NCI-H1930 (cell line): ENCODE measurements at regions not wholly inside any gene's neighbourhood (a gene's known extent, or its start where the extent isn't known, plus 50 kb on each side); places are given as distances from the start of the nearest gene placed in this dataset.

Source experiments
- DNase-seq, 2 experiments: peaks; one replicate each; lab custom pipeline; 2025; lab: John Stamatoyannopoulos, UW

DNA sequence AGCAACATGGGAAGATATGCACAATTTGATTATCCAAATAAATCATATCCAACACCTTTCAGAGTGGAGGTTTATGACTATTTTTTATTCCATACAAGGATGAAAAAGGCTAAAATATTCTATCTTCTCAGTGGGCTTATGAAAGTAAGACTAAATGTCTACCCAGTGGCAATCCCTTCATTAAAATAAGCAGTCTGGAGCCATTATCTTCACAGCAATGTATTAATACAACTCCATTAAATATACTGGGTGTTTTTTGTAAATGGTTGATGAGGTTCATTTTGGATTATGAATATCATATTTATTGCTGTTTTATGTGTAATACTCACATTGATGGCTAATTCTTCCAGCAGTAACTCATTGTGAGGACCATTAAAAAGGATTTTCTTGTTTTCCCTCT lies 352.7 kb upstream of the SOX11 start:
- no peak for DNase-seq

DNA sequence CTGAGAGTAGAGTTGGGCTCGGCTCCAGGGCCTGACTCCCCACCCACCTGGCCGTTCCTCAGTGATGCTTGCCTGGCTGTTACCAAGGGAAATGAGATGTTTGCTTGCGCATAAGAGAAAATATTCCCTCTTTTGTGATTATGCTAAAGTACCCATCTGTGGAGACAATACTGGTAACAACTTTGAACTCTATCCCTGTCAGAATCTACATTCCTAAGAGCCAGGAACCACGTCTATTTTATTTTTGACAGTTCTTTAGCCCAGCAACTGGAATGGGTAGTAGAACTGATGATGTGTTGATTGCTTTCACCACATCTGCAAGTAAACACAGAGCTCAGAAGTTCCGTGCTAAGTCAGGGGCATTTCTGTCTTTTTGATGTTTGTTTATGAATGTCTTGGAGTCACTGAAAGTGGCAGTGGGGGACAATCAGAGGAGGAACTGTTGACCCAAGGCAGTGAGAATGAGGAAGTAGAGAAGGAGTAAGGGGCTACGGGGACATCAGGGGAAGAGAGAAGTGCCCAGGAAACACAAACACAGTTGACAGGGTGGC lies 348.3 kb upstream of the SOX11 start:
- no peak for DNase-seq

DNA sequence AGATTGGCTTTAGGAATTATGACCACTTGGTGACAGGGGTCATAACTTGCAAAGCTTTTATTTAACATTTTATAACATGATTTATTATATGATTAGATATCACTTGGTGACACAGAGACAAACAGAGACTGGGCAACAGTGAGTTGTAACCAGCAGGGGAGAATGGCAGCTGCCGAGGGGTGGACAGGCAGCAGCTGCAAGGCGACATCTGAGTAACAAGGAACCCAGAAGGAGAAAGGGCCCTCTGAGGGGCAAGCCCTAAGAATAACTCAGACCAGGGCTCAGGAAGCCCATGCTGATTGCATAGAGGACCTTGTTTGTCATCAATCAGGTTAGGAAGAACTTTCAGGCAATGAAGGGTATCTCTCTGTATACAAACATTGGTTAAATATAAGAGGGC lies 339.9 kb upstream of the SOX11 start:
- DNase-seq, result no peak

DNA sequence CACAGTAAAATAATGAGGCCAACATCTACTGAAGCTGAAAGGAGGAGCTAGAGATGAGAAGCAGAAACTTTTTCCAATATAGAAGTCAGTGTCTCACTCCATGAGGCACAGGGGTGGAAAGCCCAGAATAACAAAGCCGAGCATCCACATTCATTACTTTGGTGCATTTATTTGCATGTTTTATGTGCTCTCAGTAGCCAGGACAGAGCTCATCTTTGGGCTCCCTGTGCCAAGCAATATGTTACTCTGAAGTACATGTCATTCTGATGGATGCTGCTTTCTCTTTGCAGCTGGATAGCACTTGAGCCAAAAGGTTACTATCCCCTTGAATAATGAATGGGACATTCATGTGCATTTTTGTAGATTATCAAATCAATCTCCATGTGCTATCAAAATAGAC lies 338.6 kb upstream of the SOX11 start:
- DNase-seq, result no peak

DNA sequence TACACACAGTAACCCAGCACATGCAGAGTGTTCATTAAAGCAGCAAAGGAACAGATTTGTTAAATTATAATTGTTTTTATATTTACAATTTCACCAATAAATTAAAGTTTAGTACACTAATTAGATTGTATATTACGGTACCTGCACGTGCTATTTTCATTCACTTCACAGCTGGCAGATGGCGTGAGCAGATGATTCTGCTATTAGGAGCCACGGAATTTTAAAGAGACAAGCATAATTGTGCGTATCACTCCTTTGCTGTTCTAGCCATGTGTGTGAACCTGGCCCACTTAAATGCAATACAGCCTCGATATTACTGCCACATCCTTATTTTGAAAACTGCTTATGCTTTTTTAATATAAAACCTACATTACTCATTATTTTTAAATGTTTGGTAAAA lies 332.8 kb upstream of the SOX11 start:
- DNase-seq, result no peak

DNA sequence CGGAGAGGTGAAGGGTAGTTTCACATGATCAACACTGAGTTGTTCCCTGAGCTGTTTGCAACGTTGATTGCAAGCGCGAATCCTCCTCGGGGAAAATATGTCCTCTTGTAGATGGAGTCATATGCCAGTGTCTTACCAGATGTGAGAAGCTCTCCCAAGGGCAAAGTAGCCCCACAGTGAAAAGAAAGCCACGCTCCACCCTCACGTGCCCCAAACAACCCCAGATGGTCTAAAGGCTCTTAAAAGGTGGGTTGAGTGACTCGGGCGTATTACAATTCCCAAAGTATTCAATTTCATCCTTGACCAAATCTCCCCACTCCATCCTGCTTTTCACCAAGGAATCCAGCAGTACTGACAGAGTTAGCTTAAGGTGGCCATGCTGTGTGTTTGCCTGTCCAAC lies 332.1 kb upstream of the SOX11 start:
- no peak for DNase-seq

DNA sequence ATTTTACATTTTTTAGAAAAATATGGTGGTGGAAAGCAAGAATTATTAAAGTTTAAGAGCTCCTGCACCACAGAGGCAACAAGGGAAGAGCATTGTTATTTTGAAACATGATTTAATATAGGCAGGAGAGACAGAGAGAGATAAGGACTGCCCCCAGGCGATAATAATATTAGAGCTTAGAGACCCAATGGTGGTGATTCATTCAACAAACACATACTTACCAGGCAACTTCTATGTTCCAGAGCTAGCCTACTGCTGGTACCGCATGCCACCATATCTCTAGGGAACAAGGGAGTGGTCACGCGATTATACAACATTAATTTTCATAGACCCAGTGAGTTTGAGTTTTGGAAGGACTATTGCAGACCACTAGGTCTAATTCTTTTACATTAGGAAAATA lies 327.8 kb upstream of the SOX11 start:
- no peak for DNase-seq

DNA sequence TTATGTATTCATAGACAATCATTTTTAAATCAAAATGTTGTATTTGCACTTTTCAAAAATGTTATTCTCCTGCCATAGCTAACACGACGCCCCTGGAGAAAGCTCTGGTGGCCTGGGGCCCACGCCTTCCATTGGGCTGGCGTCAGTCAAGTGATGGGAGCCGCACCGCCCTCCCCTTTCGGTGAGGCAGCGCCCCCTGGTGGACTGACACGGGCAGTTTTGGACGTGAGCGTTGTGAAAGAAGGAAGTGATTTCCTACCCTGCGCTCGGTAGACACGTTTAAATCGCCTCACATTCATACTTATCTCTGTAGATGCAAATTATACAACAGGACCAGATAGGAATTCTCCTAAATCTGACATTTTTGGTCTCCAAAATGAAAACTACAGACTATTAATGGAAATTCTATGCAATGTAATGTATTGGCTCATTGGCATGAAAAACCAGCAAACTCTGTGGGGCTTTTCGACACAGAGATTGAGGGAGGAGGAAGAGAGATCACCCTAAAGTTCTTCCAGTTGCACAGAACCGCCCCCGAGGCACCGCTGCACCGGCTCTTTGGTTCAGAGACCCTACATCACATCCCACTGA lies 326.2 kb upstream of the SOX11 start:
- DNase-seq, result no peak

DNA sequence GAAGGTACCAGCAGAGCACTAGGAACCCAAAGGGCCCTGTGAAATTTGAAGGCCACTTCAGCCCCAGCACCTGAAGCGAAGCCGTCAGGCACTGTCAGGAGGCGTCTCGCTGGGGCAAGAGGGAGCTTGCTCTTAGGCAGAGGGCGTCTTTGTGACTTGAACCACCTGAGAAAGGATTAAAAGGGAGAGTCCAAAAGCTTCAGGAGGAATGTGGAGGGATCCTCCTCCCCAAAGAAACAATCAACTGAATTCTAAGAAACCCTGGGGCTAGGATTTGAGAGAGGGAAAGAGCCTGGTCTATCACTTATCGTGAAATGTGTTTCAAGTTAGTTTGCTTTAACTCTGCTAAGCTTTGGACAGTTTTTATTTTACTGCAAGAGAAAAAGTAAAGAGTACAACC lies 324.9 kb upstream of the SOX11 start:
- DNase-seq, result no peak

DNA sequence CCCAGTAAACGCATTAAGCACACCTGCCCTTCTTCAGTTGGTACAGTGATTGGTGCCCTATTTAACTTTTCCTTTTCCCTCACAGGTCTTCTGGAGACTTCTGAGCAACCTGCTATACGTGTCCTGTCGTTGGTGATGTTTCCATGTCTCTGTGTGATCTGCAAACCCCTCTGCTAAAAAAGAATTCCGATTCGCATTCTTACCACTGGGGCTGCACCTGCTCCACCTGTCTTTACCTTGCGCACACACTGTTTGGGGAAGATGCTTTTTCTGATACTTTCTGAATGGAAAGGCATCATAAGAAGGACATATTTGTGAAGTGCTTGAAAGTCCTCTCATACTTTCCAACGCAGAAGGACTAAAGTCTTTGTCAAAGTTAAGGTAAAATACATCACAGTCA lies 323.9 kb upstream of the SOX11 start:
- no peak for DNase-seq

DNA sequence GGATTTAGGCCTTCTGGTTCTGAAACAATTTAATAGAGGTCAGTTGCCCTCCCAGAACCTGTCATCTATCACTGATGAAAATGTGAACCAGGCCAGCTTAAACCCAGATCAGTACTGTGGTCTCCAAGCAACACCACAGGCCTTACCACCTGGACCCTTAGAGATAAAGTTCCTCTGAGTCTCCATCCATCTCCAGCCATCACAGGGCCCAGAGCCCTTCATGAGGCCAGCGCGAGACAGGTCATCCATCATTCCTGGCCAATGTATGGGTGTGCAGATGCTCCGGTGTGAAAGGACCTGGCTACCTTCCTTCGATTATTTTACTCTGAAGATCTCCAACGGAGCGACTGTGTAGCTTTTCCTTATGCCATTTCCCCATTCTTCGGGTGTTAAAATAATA lies 322.7 kb upstream of the SOX11 start:
- DNase-seq, result no peak

DNA sequence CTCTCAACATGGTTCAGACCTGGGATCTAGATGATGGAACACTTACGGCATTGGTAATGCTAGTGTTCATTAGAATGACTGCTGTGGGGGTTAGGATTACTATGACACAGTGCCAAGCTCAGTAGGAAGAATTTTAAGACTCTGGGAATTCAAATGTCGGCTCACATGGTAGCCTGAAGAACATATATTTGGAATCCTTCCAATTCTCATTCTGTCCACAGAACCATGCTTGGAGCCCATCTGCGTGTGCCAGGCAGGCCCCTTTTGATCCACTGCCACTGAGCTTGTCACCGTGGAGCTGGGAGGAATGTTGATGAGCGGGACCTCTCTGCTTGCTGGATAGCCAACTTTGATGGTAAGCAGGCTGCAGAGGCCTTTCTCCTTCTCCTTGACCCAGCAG lies 322.0 kb upstream of the SOX11 start:
- DNase-seq, result no peak

DNA sequence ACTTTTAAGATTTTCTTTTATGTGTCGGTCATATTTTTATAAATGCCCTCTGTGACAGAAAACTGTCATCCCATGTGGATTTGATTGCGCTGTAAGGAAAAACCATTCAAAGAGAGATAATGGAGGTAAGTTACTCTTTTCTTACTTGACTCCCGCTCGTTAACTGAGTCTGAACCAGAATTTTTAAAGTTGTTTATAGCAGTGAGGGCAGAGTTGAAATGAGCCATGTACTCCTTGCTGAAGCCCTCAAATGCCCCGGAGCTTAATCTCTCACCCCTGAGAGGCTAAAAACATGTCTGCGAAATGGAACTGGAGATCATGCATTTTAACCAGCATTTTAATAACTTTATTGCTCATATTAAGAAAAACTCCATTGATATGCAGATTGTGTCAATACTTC lies 320.0 kb upstream of the SOX11 start:
- no peak for DNase-seq

DNA sequence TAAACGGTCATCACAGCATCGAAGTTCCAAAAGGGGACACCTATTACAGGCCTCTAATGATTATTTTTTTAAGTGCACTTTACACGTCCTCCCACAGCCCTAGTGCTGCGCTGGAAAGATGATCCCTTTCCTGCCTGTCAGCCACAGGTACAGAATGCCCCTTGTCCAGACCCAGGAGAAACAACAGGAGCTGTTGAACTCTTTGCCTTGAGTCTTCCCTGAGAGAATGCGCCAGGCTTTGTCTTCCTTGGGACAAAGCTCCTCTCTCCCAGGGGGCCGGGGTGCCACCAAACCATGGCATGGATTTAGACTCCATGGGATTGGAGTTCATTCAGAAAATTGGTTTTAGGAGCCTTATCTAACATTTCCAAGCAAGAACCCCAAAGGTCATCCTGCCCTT lies 319.0 kb upstream of the SOX11 start:
- DNase-seq, result no peak

DNA sequence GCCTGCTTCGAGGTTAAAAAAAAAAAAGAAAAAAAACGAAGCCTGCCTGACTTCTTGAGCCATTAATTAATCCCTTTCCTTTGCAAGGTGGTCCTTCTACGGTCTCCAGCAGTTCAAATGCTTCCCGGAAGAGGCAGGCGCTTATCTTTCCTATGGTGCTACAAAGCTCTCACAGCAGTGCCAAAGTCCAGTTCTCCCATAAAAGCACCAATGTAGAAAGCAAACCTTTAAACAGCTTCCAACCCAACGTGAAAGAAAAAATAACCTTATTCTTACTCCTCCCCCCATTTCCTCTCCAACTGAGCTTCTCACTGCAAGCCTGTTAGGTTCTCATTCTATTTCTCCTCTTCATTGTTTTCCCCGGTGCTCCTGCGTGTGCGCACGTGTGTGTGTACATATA lies 317.4 kb upstream of the SOX11 start:
- no peak for DNase-seq

DNA sequence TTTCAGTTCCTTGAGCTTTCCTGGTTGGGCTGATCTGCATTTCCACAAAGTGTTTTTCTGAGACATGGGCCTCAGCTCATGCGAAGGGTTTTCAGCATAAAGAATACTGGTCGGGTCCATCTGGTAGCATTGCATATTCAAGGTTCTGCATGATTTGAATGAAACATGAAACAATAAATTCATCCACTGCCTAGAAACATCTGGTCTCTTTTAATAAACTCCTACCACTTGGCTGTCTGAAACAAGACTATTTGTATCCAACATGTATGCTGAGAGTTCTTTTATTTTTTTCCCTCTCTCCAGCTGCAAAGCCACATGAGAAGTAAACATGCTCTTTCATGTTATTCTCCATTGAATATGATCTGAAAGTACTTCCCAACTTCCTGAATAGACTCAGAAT lies 314.9 kb upstream of the SOX11 start:
- DNase-seq, result no peak

DNA sequence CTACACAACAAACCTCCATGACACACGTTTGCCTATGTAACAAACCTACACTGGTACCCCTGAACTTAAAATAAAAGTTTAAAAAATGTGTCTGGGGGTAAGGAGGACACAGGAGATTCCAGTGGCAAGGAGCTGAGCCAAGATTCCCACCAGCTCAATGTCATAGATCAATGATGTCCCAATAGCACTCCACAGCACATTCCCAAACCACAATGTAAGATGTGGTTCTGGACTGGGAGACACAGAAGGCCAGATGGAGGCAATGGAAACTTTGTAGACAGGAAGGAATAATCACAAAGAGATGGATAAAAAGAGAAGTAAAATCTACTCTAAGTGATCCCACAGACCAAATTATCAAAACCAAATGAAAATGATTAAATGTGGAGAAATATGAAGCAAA lies 312.4 kb upstream of the SOX11 start:
- no peak for DNase-seq

DNA sequence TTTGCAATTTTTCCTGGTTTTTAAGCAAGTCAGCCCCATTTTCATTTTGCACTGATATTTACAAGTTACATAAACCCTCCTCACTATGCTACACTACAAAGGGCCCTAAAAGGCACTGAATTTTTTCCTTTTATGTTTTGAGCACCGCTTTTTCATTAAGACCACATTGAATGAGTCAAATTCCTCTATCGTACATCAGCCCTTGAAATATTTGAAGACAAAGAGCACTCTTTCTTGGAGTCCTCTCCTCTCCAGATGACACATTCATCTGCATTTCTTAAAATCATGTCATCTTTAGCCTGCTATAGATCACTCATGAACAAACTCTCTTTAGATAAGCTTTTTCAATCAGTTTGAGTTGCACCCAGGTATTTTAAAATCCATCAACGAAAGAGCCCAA lies 306.6 kb upstream of the SOX11 start:
- DNase-seq, result no peak

DNA sequence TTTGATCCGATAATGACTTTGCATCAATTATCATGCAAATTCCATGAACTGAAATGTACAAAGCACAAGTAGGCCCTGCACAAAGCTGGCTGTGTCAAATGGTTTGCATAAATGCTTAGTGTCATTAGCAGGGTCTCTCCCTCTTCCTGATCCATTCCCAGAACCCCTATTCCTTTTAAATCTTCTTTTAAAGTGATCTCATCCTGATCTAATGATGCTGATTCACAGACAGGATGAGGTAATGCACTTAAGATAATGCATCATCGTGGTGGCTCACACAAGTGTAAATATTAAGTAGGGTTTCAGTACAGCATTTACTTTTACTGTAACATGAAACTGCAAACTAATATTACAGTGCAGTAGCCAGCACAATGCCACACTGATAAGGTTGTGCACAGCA lies 304.8 kb upstream of the SOX11 start:
- DNase-seq, result no peak

DNA sequence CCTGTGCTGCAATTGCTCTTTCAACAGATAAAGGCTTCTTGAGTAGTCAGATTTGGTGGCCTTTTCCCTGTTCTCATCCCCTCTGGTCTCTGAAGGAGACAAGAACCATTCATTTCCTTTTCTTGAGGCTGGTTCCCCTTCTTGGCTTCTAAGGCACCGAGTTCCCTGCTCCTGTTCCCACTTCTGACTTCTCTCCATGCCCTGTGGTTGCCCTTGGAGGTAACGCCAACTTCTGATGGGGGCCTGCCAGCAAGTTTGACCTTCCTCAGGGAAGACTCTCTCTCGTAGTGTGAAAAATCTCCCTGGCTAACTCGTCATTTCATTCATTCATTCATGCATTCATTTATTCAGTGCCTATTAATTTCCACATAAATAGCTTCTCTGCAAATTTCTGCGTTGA lies 302.4 kb upstream of the SOX11 start:
- DNase-seq, result no peak

DNA sequence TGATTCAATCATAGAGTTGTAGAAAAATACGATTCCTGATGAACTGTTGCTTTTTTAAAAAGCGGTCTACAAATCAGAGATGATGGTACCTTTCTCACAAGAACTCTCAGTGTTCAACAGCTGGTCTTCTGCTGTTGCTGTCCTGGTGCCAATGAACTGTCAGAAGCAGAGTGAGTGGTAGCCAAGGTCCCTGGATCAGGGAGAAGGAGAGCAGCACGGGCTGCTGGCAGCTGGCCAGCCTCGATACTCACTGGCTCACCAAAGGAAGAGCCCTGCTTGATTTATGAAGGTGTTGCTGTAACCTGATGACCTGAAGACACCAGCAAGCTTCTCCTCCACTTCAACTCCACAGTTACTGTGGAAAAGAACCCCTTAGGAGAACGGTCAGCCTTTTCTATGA lies 300.8 kb upstream of the SOX11 start:
- DNase-seq, result no peak

DNA sequence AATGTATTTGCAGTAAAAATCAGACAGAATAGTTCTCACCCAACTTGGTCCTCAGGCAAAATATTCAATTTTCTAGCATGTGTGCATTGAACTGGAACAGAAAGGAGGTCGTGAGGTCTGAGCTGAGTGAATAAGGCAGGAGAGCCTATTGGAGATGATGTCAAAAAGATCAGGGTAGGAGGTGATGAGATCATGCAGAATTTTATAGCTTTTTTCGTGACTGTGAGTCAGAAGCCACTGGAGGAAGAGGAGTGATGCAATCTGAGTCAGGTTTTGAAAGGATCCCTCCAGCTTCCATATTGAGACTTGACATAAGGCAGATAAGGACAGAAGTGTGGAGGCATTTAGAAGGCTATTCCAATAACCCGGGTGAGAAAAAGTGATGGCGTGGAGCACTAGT lies 299.5 kb upstream of the SOX11 start:
- no peak for DNase-seq

DNA sequence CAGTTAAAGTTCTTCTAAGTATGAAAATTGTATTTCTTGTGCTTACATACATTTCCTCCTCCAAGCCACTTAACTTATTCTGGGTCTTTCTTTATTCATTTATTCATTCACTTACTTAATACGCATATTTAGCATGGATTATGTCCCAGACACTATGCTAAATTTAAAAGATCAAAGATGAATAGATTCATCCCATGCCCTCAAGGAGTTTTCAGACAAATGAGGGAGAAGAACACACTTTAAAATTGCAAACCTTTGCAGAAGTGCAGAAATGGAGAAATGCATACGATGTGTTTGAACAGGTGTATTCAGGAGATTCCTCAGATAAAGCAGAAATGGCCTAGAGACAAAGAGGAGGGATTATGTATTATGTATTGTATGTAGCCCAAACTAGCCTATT lies 298.7 kb upstream of the SOX11 start:
- DNase-seq, result no peak

DNA sequence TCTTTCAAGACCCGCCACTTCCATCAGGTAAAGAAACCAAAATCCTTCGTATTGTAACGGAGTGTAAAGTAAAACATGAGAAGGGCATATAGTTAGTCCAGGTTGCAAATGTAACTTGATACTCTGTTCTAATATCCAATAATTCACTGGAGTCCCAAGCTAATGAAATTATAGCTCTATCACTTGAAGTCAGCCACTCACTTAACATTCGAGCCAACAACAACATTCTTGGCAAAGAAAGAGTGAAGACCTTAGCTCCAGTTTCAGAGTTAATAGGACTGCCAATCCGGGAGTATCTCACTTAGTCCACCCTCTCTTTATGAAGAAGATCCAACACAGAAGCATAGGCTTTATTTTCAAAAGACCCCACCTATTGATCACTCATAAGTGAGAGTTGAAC lies 298.0 kb upstream of the SOX11 start:
- no peak for DNase-seq
